H9 (cell line): ENCODE measurements at regions not wholly inside any gene's neighbourhood (a gene's known extent, or its start where the extent isn't known, plus 50 kb on each side); places are given as distances from the start of the nearest gene placed in this dataset.
A peak's percentile ranks its signal among the peaks of the same experiment; 100 is the strongest.

Source experiments
- DNase-seq: peaks from one replicate; pipeline ENCODE4 v3.0.0-alpha.2; 2017
- H2AFZ ChIP-seq: one replicate; pipeline ENCODE4 v1.6.1; 2013; ENCODE audit warnings: mild to moderate bottlenecking, low read length, control low read depth, moderate library complexity
- H2AK5ac ChIP-seq: 2 replicates; pipeline ENCODE4 v1.6.1; 2013; ENCODE audit warnings: low read length, control low read depth, mixed read lengths; ENCODE audit not compliant: insufficient read length
- H2BK120ac ChIP-seq: one replicate; pipeline ENCODE4 v1.6.1; 2013; ENCODE audit warnings: low read depth, mild to moderate bottlenecking, low read length, control low read depth, inconsistent platforms; ENCODE audit not compliant: poor library complexity, severe bottlenecking
- H2BK12ac ChIP-seq: 2 replicates; pipeline ENCODE4 v1.6.1; 2013; ENCODE audit warnings: low read length, control low read depth, mixed read lengths, low read depth; ENCODE audit not compliant: insufficient read length
- H2BK15ac ChIP-seq: 2 replicates; pipeline ENCODE4 v1.6.1; 2013; ENCODE audit warnings: low read depth, low read length, control low read depth
- H2BK20ac ChIP-seq: one replicate; pipeline ENCODE4 v1.6.1; 2013; ENCODE audit warnings: low read depth, mild to moderate bottlenecking, low read length, control low read depth, inconsistent platforms; ENCODE audit not compliant: poor library complexity, severe bottlenecking
- H2BK5ac ChIP-seq: 2 replicates; pipeline ENCODE4 v1.6.1; 2013; ENCODE audit warnings: low read length, control low read depth, mixed read lengths; ENCODE audit not compliant: insufficient read length
- H3K14ac ChIP-seq: 2 replicates; pipeline ENCODE4 v1.6.1; 2013; ENCODE audit warnings: low read length, control low read depth; ENCODE audit not compliant: insufficient read depth
- H3K18ac ChIP-seq: 2 replicates; pipeline ENCODE4 v1.6.1; 2013; ENCODE audit warnings: low read depth, mild to moderate bottlenecking, mixed read lengths, low read length, control low read depth; ENCODE audit not compliant: insufficient read length
- H3K23ac ChIP-seq: 2 replicates; pipeline ENCODE4 v1.6.1; 2013; ENCODE audit warnings: low read length, control low read depth, mixed read lengths, low read depth; ENCODE audit not compliant: insufficient read length
- H3K23me2 ChIP-seq: 2 replicates; pipeline ENCODE4 v1.6.1; 2013; ENCODE audit warnings: low read depth, mild to moderate bottlenecking, mixed read lengths, low read length, control low read depth; ENCODE audit not compliant: insufficient read length, poor library complexity, severe bottlenecking
- H3K27ac ChIP-seq: 2 replicates; pipeline ENCODE4 v1.5.1; 2013; ENCODE audit warnings: low read length, control low read depth, mixed read lengths, low read depth; ENCODE audit not compliant: insufficient read length
- H3K27me3 ChIP-seq: 2 replicates; pipeline ENCODE4 v1.6.1; 2013; ENCODE audit warnings: low read length, control low read depth, inconsistent platforms; ENCODE audit not compliant: insufficient read depth
- H3K4ac ChIP-seq: 2 replicates; pipeline ENCODE4 v1.6.1; 2013; ENCODE audit warnings: low read depth, mild to moderate bottlenecking, control low read depth, inconsistent platforms, low read length, moderate library complexity
- H3K4me1 ChIP-seq: 2 replicates; pipeline ENCODE4 v1.6.1; 2013; ENCODE audit warnings: low read length, control low read depth, inconsistent platforms; ENCODE audit not compliant: insufficient read depth
- H3K4me2 ChIP-seq: 2 replicates; pipeline ENCODE4 v1.6.1; 2013; ENCODE audit warnings: low read length, control low read depth, mixed read lengths; ENCODE audit not compliant: insufficient read length, insufficient read depth
- H3K56ac ChIP-seq: 2 replicates; pipeline ENCODE4 v1.6.1; 2013; ENCODE audit warnings: low read depth, mild to moderate bottlenecking, mixed read lengths, low read length, control low read depth; ENCODE audit not compliant: insufficient read length
- H3K79me1 ChIP-seq: 2 replicates; pipeline ENCODE4 v1.6.1; 2013; ENCODE audit warnings: low read depth, mild to moderate bottlenecking, moderate library complexity, low read length, control low read depth, inconsistent platforms; ENCODE audit not compliant: insufficient read depth, poor library complexity, severe bottlenecking
- H3K79me2 ChIP-seq: 2 replicates; pipeline ENCODE4 v1.6.1; 2013; ENCODE audit warnings: low read length, control low read depth, inconsistent platforms; ENCODE audit not compliant: insufficient read depth
- H3K9ac ChIP-seq: 2 replicates; pipeline ENCODE4 v1.6.1; 2013; ENCODE audit warnings: low read length, control low read depth, mixed read lengths; ENCODE audit not compliant: insufficient read length; ENCODE audit errors: extremely low read depth
- H3K9me3 ChIP-seq: one replicate; pipeline ENCODE4 v1.6.1; 2013; ENCODE audit warnings: low read depth, low read length, inconsistent platforms; ENCODE audit not compliant: control insufficient read depth
- H3T11ph ChIP-seq: one replicate; pipeline ENCODE4 v1.6.1; 2013; ENCODE audit warnings: mild to moderate bottlenecking, low read length, control low read depth, inconsistent platforms
- H4K20me1 ChIP-seq: one replicate; pipeline ENCODE4 v1.6.1; 2013; ENCODE audit not compliant: control insufficient read depth, insufficient read length, insufficient read depth
- H4K5ac ChIP-seq: 2 replicates; pipeline ENCODE4 v1.6.1; 2013; ENCODE audit warnings: low read depth, mild to moderate bottlenecking, mixed read lengths, low read length, control low read depth; ENCODE audit not compliant: insufficient read length
- H4K8ac ChIP-seq: replicated peaks from 2 replicates; pipeline ENCODE4 v1.6.1; 2013; ENCODE audit warnings: low read length, control low read depth, mixed read lengths, low read depth; ENCODE audit not compliant: insufficient read length
- H4K91ac ChIP-seq: 2 replicates; pipeline ENCODE4 v1.6.1; 2013; ENCODE audit warnings: low read depth, mild to moderate bottlenecking, moderate library complexity, mixed read lengths, low read length, control low read depth; ENCODE audit not compliant: insufficient read length
- H3K27ac Mint-ChIP-seq, 3 experiments: 2 replicates in 2 of 3; 3 replicates in 1 of 3; pipeline ENCODE4 v1.8.0; 2020 to 2021; ENCODE audit warnings: mixed read lengths in 3 of 3, mild to moderate bottlenecking in 1 of 3, moderate library complexity in 1 of 3
- H3K27me3 Mint-ChIP-seq: 2 replicates; pipeline ENCODE4 v1.8.0; 2021; ENCODE audit warnings: low read depth, mild to moderate bottlenecking, moderate library complexity, mixed read lengths
- H3K36me3 Mint-ChIP-seq, 3 experiments: 2 replicates in 2 of 3; 3 replicates in 1 of 3; pipeline ENCODE4 v1.8.0; 2020 to 2021; ENCODE audit warnings: low read depth in 3 of 3, mixed read lengths in 3 of 3; ENCODE audit not compliant: insufficient read depth in 1 of 3
- H3K4me1 Mint-ChIP-seq, 2 experiments: 2 replicates each; pipeline ENCODE4 v1.8.0; 2020; ENCODE audit warnings: mixed read lengths in 2 of 2
- H3K4me3 Mint-ChIP-seq, 2 experiments: 2 replicates in 1 of 2; 3 replicates in 1 of 2; pipeline ENCODE4 v1.8.0; 2020 to 2021; ENCODE audit warnings: mild to moderate bottlenecking in 2 of 2, mixed read lengths in 2 of 2, moderate library complexity in 1 of 2
- H3K9me3 Mint-ChIP-seq, 2 experiments: 2 replicates in 1 of 2; 3 replicates in 1 of 2; pipeline ENCODE4 v1.8.0; 2020; ENCODE audit warnings: mild to moderate bottlenecking in 2 of 2, mixed read lengths in 2 of 2, moderate library complexity in 1 of 2
- CTCF ChIP-seq: fragments of 200-600 bp; sonication (generic); conservative IDR thresholded peaks from 3 replicates; pipeline ENCODE4 v1.8.0; 2021; ENCODE audit warnings: antibody characterized with exemption, mild to moderate bottlenecking
- WGBS: extraction: QIAGEN DNeasy Blood & Tissue Kit; methylation state at CpG from one replicate; pipeline ENCODE4 v1.1.7; 2013; ENCODE audit warnings: missing lambda C conversion rate, low lambda C conversion rate, mixed read lengths; ENCODE audit not compliant: insufficient read length; ENCODE audit errors: extremely low coverage; 5-methylcytosine and 5-hydroxymethylcytosine counted together

GRCh38 chr16:86019446-86020047, 120.6 kb downstream of the IRF8 start:
- no peak overlapping the region for H3K4me3 Mint-ChIP-seq
- Histone ChIP-seq H3K9me3 (no peaks in the 10 kb centered on the region), H2BK120ac (no peak overlapping the region), H3K4me2 (no peak overlapping the region), H2BK5ac (no peak overlapping the region), H3K14ac (no peak overlapping the region), H2AK5ac (no peak overlapping the region), H3K56ac (no peak overlapping the region), H3K79me1 (no peaks in the 10 kb centered on the region), H3K23me2 (no peaks in the 10 kb centered on the region), H3K79me2 (no peaks in the 10 kb centered on the region), H4K8ac (no peak overlapping the region), H3K18ac (no peak overlapping the region), H4K20me1 (no peaks in the 10 kb centered on the region), H3K27ac (no peak overlapping the region), H3K4ac (no peak overlapping the region), H2BK20ac (no peak overlapping the region), H2AFZ (no peak overlapping the region), H2BK15ac (no peak overlapping the region), H3K9ac (no peak overlapping the region), H3T11ph (no peak overlapping the region), H3K23ac (no peak overlapping the region), H4K5ac (no peak overlapping the region), H3K4me1 (no peaks in the 10 kb centered on the region), H2BK12ac (no peak overlapping the region), H4K91ac (no peak overlapping the region), H3K27me3 (no peaks in the 10 kb centered on the region)
- TF ChIP-seq CTCF, result peak; percentile 78
- H3K9me3 Mint-ChIP-seq, result peaks cover 26 to 28% of the 10 kb centered on the region in 2 experiments; a peak in 4 of 5 replicates
- H3K36me3 Mint-ChIP-seq, result peaks cover 0 to 9% (median 4%) of the 10 kb centered on the region in 3 experiments; a peak in 5 of 7 replicates
- WGBS, result no CpG with 5 or more reads among the region's 14 CpGs
- H3K27ac Mint-ChIP-seq, result no peak overlapping the region
- peaks cover 51% of the 10 kb centered on the region for H3K27me3 Mint-ChIP-seq
- H3K4me1 Mint-ChIP-seq, result no peaks in the 10 kb centered on the region
- DNase-seq, result peak; percentile 66
